OCI-LY7 (cell line): ENCODE measurements at regions not wholly inside any gene's neighbourhood (a gene's known extent, or its start where the extent isn't known, plus 50 kb on each side); places are given as distances from the start of the nearest gene placed in this dataset.

Experiments
- BruUV-seq: library from RNA; stranded (reverse); fragments of 400-500 nt; replicated peaks from 2 replicates; lab custom pipeline; 2021; lab: Mats Ljungman, UMichigan
- CTCF ChIA-PET: fragments of 300-600 bp; sonication (Branson Sonifier 250); formaldehyde crosslinking; loops from one replicate; lab custom pipeline; 2022; ENCODE audit warnings: antibody characterized with exemption; ENCODE audit not compliant: unreplicated experiment; lab: Charles Lee
- POLR2A ChIA-PET: fragments of 300-600 bp; sonication (Branson Sonifier 250); formaldehyde crosslinking; loops from one replicate; lab custom pipeline; 2022; ENCODE audit warnings: antibody characterized with exemption; lab: Charles Lee
- DNase-seq: peaks from one replicate; pipeline ENCODE4 v3.0.0-alpha.2; 2015; ENCODE audit warnings: low spot score
- H2AFZ ChIP-seq: fragments of 200-600 bp; sonication (generic), shearing (Covaris generic); 2 replicates; pipeline ENCODE4 v1.6.1; 2014; ENCODE audit warnings: mild to moderate bottlenecking, antibody characterized with exemption, low read length, moderate library complexity
- H3K27ac ChIP-seq: fragments of 200-600 bp; sonication (generic); 2 replicates; pipeline ENCODE4 v1.5.1; 2014; ENCODE audit warnings: mixed run types, low read depth, mild to moderate bottlenecking, moderate library complexity, low read length, inconsistent platforms; ENCODE audit not compliant: poor library complexity, severe bottlenecking
- H3K36me3 ChIP-seq: fragments of 200-600 bp; sonication (generic); 2 replicates; pipeline ENCODE4 v1.6.1; 2014; ENCODE audit warnings: mild to moderate bottlenecking, antibody characterized with exemption, low read length, moderate library complexity, mixed read lengths; ENCODE audit not compliant: insufficient read depth
- H3K4me1 ChIP-seq: fragments of 200-600 bp; sonication (generic); 2 replicates; pipeline ENCODE4 v1.5.1; 2014; ENCODE audit warnings: mild to moderate bottlenecking, low read length; ENCODE audit not compliant: insufficient read depth, poor library complexity, severe bottlenecking
- H3K4me2 ChIP-seq: fragments of 200-600 bp; sonication (generic); 2 replicates; pipeline ENCODE4 v1.6.1; 2014; ENCODE audit warnings: mild to moderate bottlenecking, low read length
- H3K4me3 ChIP-seq: fragments of 200-600 bp; sonication (generic); 2 replicates; pipeline ENCODE4 v1.5.1; 2014; ENCODE audit warnings: mild to moderate bottlenecking, low read depth, low read length; ENCODE audit not compliant: poor library complexity, severe bottlenecking
- H3K79me2 ChIP-seq: fragments of 200-600 bp; sonication (generic); 2 replicates; pipeline ENCODE4 v1.6.1; 2016; ENCODE audit warnings: low read depth, mild to moderate bottlenecking, low read length, moderate library complexity, mixed read lengths; ENCODE audit not compliant: insufficient read depth
- H3K9me2 ChIP-seq: fragments of 200-600 bp; sonication (generic); 2 replicates; pipeline ENCODE4 v1.6.1; 2016; ENCODE audit warnings: mild to moderate bottlenecking, low read length, mixed read lengths; ENCODE audit not compliant: insufficient read depth
- H3K9me3 ChIP-seq: fragments of 200-600 bp; sonication (generic); 2 replicates; pipeline ENCODE4 v1.6.1; 2014; ENCODE audit warnings: mild to moderate bottlenecking, mixed run types, low read length, mixed read lengths
- H4K20me1 ChIP-seq: fragments of 200-600 bp; sonication (generic); 2 replicates; pipeline ENCODE4 v1.6.1; 2014; ENCODE audit warnings: mild to moderate bottlenecking, antibody characterized with exemption, low read length, moderate library complexity, mixed read lengths; ENCODE audit not compliant: insufficient read depth
- EZH2phosphoT487 ChIP-seq: fragments of 200-600 bp; sonication (generic); IDR thresholded peaks from 2 replicates; pipeline ENCODE4 v1.6.1; 2018; ENCODE audit warnings: low read depth, borderline replicate concordance, mild to moderate bottlenecking, mixed run types, antibody characterized with exemption, low read length, moderate library complexity, mixed read lengths
- intact Hi-C: fragments of 100-400 bp; cut with micrococcal nuclease; formaldehyde crosslinking; loops from one replicate; pipeline ENCODE4 v1.10.0; 2022; ENCODE audit not compliant: unreplicated experiment
- TF ChIP-seq, protein P1 (sequence below): fragments of 200-600 bp; sonication (generic); conservative IDR thresholded peaks from 2 replicates; pipeline ENCODE4 v1.5.1; 2014; ENCODE audit warnings: mild to moderate bottlenecking, antibody characterized with exemption, low read length, moderate library complexity, mixed read lengths

GRCh38 chr11:134746609-134747008, 334.6 kb upstream of the B3GAT1 start:
- BruUV-seq: no TSS peak
- no peaks in the 10 kb centered on the region for H3K9me3 ChIP-seq
- no peak overlapping the region for H3K27ac ChIP-seq
- H4K20me1 ChIP-seq: no peaks in the 10 kb centered on the region
- no peaks in the 10 kb centered on the region for H3K9me2 ChIP-seq
- CTCF ChIA-PET: no interaction called here
- H3K4me3 ChIP-seq: no peak overlapping the region
- H3K4me2 ChIP-seq: no peak overlapping the region
- DNase-seq: no peak
- intact Hi-C loops: no loop called here
- H3K4me1 ChIP-seq: no peaks in the 10 kb centered on the region
- POLR2A ChIA-PET: no interaction called here
- H3K36me3 ChIP-seq: no peaks in the 10 kb centered on the region
- TF ChIP-seq, protein P1, sequence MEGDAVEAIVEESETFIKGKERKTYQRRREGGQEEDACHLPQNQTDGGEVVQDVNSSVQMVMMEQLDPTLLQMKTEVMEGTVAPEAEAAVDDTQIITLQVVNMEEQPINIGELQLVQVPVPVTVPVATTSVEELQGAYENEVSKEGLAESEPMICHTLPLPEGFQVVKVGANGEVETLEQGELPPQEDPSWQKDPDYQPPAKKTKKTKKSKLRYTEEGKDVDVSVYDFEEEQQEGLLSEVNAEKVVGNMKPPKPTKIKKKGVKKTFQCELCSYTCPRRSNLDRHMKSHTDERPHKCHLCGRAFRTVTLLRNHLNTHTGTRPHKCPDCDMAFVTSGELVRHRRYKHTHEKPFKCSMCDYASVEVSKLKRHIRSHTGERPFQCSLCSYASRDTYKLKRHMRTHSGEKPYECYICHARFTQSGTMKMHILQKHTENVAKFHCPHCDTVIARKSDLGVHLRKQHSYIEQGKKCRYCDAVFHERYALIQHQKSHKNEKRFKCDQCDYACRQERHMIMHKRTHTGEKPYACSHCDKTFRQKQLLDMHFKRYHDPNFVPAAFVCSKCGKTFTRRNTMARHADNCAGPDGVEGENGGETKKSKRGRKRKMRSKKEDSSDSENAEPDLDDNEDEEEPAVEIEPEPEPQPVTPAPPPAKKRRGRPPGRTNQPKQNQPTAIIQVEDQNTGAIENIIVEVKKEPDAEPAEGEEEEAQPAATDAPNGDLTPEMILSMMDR: no peak
- H2AFZ ChIP-seq: no peak overlapping the region
- no peaks in the 10 kb centered on the region for H3K79me2 ChIP-seq

GRCh38 chr11:134745456-134745855, 333.4 kb upstream of the B3GAT1 start:
- TF ChIP-seq EZH2phosphoT487: no peak
- TF ChIP-seq, protein P1: no peak
- ChIA-PET POLR2A (no interaction called here), CTCF (no interaction called here)

DNA sequence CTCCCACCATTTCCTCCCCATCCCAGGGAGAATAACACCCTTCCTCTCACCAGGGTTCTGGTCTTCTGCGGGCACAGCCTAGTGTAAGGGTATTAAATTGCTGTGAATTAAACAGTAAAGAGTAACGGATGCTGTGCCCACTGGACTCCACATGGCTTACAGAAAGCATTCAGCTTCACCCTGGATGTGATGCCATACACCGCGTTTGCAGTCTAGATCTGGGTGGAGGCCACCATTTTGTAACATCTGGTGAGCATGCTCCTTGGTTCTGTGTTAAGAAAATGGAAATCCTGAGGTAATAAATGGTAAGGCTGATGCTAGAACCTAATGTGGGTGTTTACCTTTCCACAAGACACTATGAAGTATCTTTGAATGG, 331.8 kb upstream of the B3GAT1 start:
- DNase-seq: no peak
- no peak for TF ChIP-seq EZH2phosphoT487
- TF ChIP-seq, protein P1: no peak
- Histone ChIP-seq H4K20me1 (no peaks in the 10 kb centered on the region), H3K9me2 (no peaks in the 10 kb centered on the region), H3K79me2 (no peaks in the 10 kb centered on the region), H3K4me3 (no peak overlapping the region), H3K36me3 (no peaks in the 10 kb centered on the region), H3K4me1 (no peaks in the 10 kb centered on the region), H3K9me3 (peaks cover 9% of the 10 kb centered on the region; the same call in 1 of the 2 replicates), H2AFZ (no peak overlapping the region), H3K27ac (no peak overlapping the region), H3K4me2 (no peak overlapping the region)
- intact Hi-C loops: no loop called here
- BruUV-seq: no TSS peak
- ChIA-PET CTCF (no interaction called here), POLR2A (no interaction called here)

More at GRCh38 chr11:134745456-134745855, 333.4 kb upstream of the B3GAT1 start:
- BruUV-seq: no TSS peak
- H2AFZ ChIP-seq: no peak overlapping the region
- no peaks in the 10 kb centered on the region for H3K9me3 ChIP-seq
- H3K9me2 ChIP-seq: no peaks in the 10 kb centered on the region
- no peak overlapping the region for H3K4me2 ChIP-seq
- DNase-seq: no peak
- H3K27ac ChIP-seq: no peak overlapping the region
- H3K4me3 ChIP-seq: no peak overlapping the region
- no peaks in the 10 kb centered on the region for H3K36me3 ChIP-seq
- intact Hi-C loops: no loop called here
- no peaks in the 10 kb centered on the region for H3K4me1 ChIP-seq
- H3K79me2 ChIP-seq: no peaks in the 10 kb centered on the region
- no peaks in the 10 kb centered on the region for H4K20me1 ChIP-seq
